GM21786 (cell line): ENCODE measurements at regions not wholly inside any gene's neighbourhood (a gene's known extent, or its start where the extent isn't known, plus 50 kb on each side); places are given as distances from the start of the nearest gene placed in this dataset.

ENCODE experiments used
- ATAC-seq: cut with Tn5 transposase; IDR thresholded peaks from one replicate; pipeline ENCODE4 v1.9.1; 2021; ENCODE audit not compliant: unreplicated experiment

- no peak for ATAC-seq
Observed at GRCh38 chr11:131229221-131229620, 141.2 kb upstream of the NTM start.

- no peak for ATAC-seq
Observed at GRCh38 chr11:131231317-131231940, 139.0 kb upstream of the NTM start.

- no peak for ATAC-seq
Observed at GRCh38 chr11:131232261-131232660, 138.2 kb upstream of the NTM start.

GRCh38 chr11:131234221-131234620 lies 136.2 kb upstream of the NTM start:
- ATAC-seq: no peak

- ATAC-seq: no peak
Observed at GRCh38 chr11:131235328-131236298, 134.8 kb upstream of the NTM start.

GRCh38 chr11:131240421-131240820 lies 130.0 kb upstream of the NTM start:
- ATAC-seq: no peak

- no peak for ATAC-seq
Observed at GRCh38 chr11:131242476-131243000, 127.9 kb upstream of the NTM start.

GRCh38 chr11:131246156-131246555 lies 124.3 kb upstream of the NTM start:
- no peak for ATAC-seq

- ATAC-seq: no peak
Observed at GRCh38 chr11:131246663-131247062, 123.8 kb upstream of the NTM start.

GRCh38 chr11:131248588-131248987 lies 121.8 kb upstream of the NTM start:
- ATAC-seq: no peak

GRCh38 chr11:131253142-131253655 lies 117.2 kb upstream of the NTM start:
- ATAC-seq: no peak

GRCh38 chr11:131253656-131254151 lies 116.7 kb upstream of the NTM start:
- ATAC-seq: no peak

- ATAC-seq: no peak
Observed at GRCh38 chr11:131254254-131254653, 116.2 kb upstream of the NTM start.

GRCh38 chr11:131274233-131274632 lies 96.2 kb upstream of the NTM start:
- no peak for ATAC-seq

- no peak for ATAC-seq
Observed at GRCh38 chr11:131275580-131275979, 94.8 kb upstream of the NTM start.

GRCh38 chr11:131278472-131278871 lies 91.9 kb upstream of the NTM start:
- no peak for ATAC-seq

GRCh38 chr11:131279654-131280384 lies 90.6 kb upstream of the NTM start:
- ATAC-seq: no peak

GRCh38 chr11:131281316-131281715 lies 89.1 kb upstream of the NTM start:
- no peak for ATAC-seq

- no peak for ATAC-seq
Observed at GRCh38 chr11:131284041-131284440, 86.4 kb upstream of the NTM start.

- no peak for ATAC-seq
Observed at GRCh38 chr11:131288521-131289091, 81.8 kb upstream of the NTM start.

GRCh38 chr11:131290185-131290584 lies 80.2 kb upstream of the NTM start:
- ATAC-seq: no peak
